SU-DHL-6 (cell line): ENCODE measurements at regions not wholly inside any gene's neighbourhood (a gene's known extent, or its start where the extent isn't known, plus 50 kb on each side); places are given as distances from the start of the nearest gene placed in this dataset.

Experiments
- H2AFZ ChIP-seq: fragments of 200-600 bp; sonication (generic); 2 replicates; pipeline ENCODE4 v1.6.1; 2014; ENCODE audit warnings: low read depth, mild to moderate bottlenecking, moderate library complexity, mixed read lengths, antibody characterized with exemption, low read length; ENCODE audit not compliant: severe bottlenecking
- H3F3A ChIP-seq: fragments of 200-600 bp; shearing (Covaris generic); 2 replicates; pipeline ENCODE4 v1.6.0; 2016; ENCODE audit warnings: antibody characterized with exemption, mild to moderate bottlenecking; ENCODE audit not compliant: insufficient read depth
- H3K27ac ChIP-seq: fragments of 200-600 bp; sonication (generic); 2 replicates; pipeline ENCODE4 v1.5.1; 2016; ENCODE audit warnings: low read depth, mild to moderate bottlenecking, low read length, moderate library complexity, mixed read lengths
- H3K27me3 ChIP-seq: fragments of 200-600 bp; sonication (generic), shearing (Covaris generic); 2 replicates; pipeline ENCODE4 v1.6.0; 2014; ENCODE audit warnings: mild to moderate bottlenecking, low read length
- H3K36me3 ChIP-seq: fragments of 200-600 bp; sonication (generic); 2 replicates; pipeline ENCODE4 v1.6.1; 2014; ENCODE audit warnings: mild to moderate bottlenecking, low read length, mixed read lengths
- H3K4me2 ChIP-seq: fragments of 300-600, 200-600 bp; shearing (Covaris generic), sonication (generic); 2 replicates; pipeline ENCODE4 v1.6.0; 2014; ENCODE audit warnings: low read length, low read depth, mild to moderate bottlenecking; ENCODE audit not compliant: poor library complexity, severe bottlenecking
- H3K4me3 ChIP-seq: fragments of 200-600 bp; sonication (generic); 2 replicates; pipeline ENCODE4 v1.5.1; 2014; ENCODE audit warnings: antibody characterized with exemption, low read length, mild to moderate bottlenecking, mixed read lengths; ENCODE audit not compliant: insufficient read depth, poor library complexity, severe bottlenecking
- H3K79me2 ChIP-seq: fragments of 200-600 bp; sonication (generic); 2 replicates; pipeline ENCODE4 v1.6.1; 2014; ENCODE audit warnings: mild to moderate bottlenecking, low read length, moderate library complexity; ENCODE audit not compliant: insufficient read depth
- H3K9ac ChIP-seq: fragments of 200-600 bp; sonication (generic); 2 replicates; pipeline ENCODE4 v1.7.0; 2014; ENCODE audit warnings: mild to moderate bottlenecking, low read length
- H3K9me2 ChIP-seq: fragments of 200-600 bp; sonication (generic); replicated peaks from 2 replicates; pipeline ENCODE4 v1.6.1; 2014; ENCODE audit warnings: low read length; ENCODE audit not compliant: insufficient read depth
- H3K9me3 ChIP-seq: fragments of 200-600 bp; sonication (generic); 2 replicates; pipeline ENCODE4 v1.6.1; 2014; ENCODE audit warnings: low read length, mixed read lengths; ENCODE audit not compliant: insufficient read depth
- H4K20me1 ChIP-seq: fragments of 200-600 bp; sonication (generic); 2 replicates; pipeline ENCODE4 v1.6.1; 2014; ENCODE audit warnings: low read depth, mild to moderate bottlenecking, antibody characterized with exemption, low read length, moderate library complexity, mixed read lengths
- EZH2phosphoT487 ChIP-seq: fragments of 200-600 bp; sonication (generic), shearing (Covaris generic); conservative IDR thresholded peaks from 2 replicates; pipeline ENCODE4 v1.6.1; 2018; ENCODE audit warnings: mild to moderate bottlenecking, antibody characterized with exemption, low read length, moderate library complexity, mixed read lengths
- TF ChIP-seq, protein P1 (sequence below): fragments of 200-600 bp; sonication (generic); IDR thresholded peaks from one replicate; pipeline ENCODE4 v1.5.1; 2017; ENCODE audit warnings: antibody characterized with exemption, mild to moderate bottlenecking, low read length, moderate library complexity; ENCODE audit not compliant: insufficient read depth, poor library complexity, severe bottlenecking

DNA sequence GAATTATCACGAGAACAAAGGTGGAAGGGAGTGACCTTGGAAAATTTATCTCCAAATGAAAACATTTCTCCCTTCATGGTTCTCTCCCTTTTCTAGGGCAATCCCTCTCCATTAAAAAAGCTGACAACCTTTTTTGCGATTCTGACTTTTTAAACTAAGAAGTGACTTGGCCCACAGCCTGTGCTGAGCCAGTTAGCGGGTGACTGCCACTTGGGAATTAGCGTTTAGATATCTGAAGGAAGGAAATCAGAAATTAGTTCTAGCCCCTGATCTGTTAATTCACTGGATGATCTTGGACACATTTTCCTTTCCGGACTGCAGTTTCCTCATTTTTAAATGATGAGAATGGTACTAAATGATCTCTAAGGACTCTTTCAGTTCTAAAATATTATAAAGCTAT lies 245.0 kb downstream of the FBXO8 start:
- Histone ChIP-seq H3K9ac (no peak overlapping the region), H3K9me2 (no peaks in the 10 kb centered on the region), H3K27me3 (no peaks in the 10 kb centered on the region), H3K36me3 (no peaks in the 10 kb centered on the region), H3F3A (no peaks in the 10 kb centered on the region), H3K27ac (no peak overlapping the region), H2AFZ (no peak overlapping the region), H3K79me2 (no peaks in the 10 kb centered on the region), H3K9me3 (no peaks in the 10 kb centered on the region), H4K20me1 (no peaks in the 10 kb centered on the region), H3K4me2 (no peak overlapping the region), H3K4me3 (no peak overlapping the region)
- TF ChIP-seq EZH2phosphoT487 = no peak
- TF ChIP-seq, protein P1, sequence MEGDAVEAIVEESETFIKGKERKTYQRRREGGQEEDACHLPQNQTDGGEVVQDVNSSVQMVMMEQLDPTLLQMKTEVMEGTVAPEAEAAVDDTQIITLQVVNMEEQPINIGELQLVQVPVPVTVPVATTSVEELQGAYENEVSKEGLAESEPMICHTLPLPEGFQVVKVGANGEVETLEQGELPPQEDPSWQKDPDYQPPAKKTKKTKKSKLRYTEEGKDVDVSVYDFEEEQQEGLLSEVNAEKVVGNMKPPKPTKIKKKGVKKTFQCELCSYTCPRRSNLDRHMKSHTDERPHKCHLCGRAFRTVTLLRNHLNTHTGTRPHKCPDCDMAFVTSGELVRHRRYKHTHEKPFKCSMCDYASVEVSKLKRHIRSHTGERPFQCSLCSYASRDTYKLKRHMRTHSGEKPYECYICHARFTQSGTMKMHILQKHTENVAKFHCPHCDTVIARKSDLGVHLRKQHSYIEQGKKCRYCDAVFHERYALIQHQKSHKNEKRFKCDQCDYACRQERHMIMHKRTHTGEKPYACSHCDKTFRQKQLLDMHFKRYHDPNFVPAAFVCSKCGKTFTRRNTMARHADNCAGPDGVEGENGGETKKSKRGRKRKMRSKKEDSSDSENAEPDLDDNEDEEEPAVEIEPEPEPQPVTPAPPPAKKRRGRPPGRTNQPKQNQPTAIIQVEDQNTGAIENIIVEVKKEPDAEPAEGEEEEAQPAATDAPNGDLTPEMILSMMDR = no peak

DNA sequence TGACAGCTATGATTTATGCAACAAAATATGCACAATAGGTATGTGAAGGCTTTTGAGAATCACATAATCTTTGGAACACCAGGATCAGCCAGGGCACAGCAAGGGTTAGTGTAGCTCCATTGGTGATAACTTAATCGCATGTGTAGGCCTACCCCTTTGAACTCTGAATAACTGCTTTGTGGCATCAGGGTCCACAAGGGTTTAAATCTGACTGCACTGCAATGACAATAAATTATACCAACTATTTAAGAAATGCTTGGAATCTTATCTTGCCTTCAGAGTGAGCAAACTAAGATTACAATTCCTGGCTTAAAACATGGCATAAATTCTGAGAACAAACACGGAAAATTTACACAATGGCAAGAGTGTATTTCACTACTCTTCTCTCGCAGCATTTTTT lies 245.8 kb downstream of the FBXO8 start:
- Histone ChIP-seq H3K9me2 (no peaks in the 10 kb centered on the region), H3K79me2 (no peaks in the 10 kb centered on the region), H3K9me3 (no peaks in the 10 kb centered on the region), H4K20me1 (no peaks in the 10 kb centered on the region), H3K9ac (no peak overlapping the region), H2AFZ (no peak overlapping the region), H3K4me2 (no peak overlapping the region), H3K27me3 (no peaks in the 10 kb centered on the region), H3K27ac (no peak overlapping the region), H3K36me3 (no peaks in the 10 kb centered on the region), H3F3A (no peaks in the 10 kb centered on the region), H3K4me3 (no peak overlapping the region)
- no peak for TF ChIP-seq EZH2phosphoT487
- TF ChIP-seq, protein P1 = no peak

DNA sequence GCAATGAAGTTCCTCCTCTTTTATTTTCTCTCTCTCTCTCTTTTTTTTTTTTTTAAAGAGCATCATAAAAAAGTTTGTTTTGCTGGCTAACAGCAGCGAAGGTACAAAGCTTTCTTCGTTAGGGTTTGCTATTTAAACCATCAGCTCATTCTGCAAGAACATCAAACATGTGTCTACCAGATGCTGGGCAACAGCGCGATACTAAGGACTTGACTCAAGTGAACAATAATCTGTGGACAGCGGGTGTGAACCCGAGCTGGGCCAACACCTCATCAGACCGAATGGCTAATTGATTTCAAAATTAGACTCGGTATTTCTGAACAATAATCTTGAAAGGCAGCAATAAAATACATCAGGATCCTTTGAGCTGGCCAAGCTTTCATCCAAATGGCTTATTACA lies 246.4 kb downstream of the FBXO8 start:
- H3K27me3 ChIP-seq = no peaks in the 10 kb centered on the region
- no peaks in the 10 kb centered on the region for H3K9me3 ChIP-seq
- H3K79me2 ChIP-seq = no peaks in the 10 kb centered on the region
- H3K27ac ChIP-seq = no peak overlapping the region
- no peak overlapping the region for H3K9ac ChIP-seq
- H3K36me3 ChIP-seq = no peaks in the 10 kb centered on the region
- H3K4me2 ChIP-seq = no peak overlapping the region
- TF ChIP-seq EZH2phosphoT487 = no peak
- TF ChIP-seq, protein P1 = no peak
- no peaks in the 10 kb centered on the region for H3K9me2 ChIP-seq
- no peak overlapping the region for H3K4me3 ChIP-seq
- H2AFZ ChIP-seq = no peak overlapping the region
- no peaks in the 10 kb centered on the region for H3F3A ChIP-seq
- H4K20me1 ChIP-seq = no peaks in the 10 kb centered on the region

DNA sequence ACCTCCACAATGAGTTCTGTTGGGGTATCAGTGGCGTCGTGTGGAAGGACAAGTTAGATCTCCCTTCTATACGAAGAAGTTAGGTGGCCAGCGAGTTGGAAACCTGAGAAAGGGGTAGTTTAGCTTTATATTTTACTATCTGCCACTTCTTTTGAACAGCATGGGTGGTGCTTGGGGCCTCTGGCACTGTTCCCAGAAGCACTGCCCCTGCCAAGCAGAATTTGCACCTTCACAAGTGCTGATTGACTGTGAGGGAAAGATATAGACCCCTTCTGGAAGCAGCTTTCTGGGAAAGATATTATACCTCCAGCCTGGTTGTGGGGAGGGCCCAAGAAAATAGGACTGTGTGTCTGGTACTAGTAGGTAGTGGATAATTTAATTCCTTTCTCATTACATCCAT lies 246.9 kb downstream of the FBXO8 start:
- no peak overlapping the region for H3K27ac ChIP-seq
- no peaks in the 10 kb centered on the region for H3K79me2 ChIP-seq
- H3K4me2 ChIP-seq = no peak overlapping the region
- no peaks in the 10 kb centered on the region for H3K27me3 ChIP-seq
- H3K9me3 ChIP-seq = no peaks in the 10 kb centered on the region
- H4K20me1 ChIP-seq = no peaks in the 10 kb centered on the region
- TF ChIP-seq EZH2phosphoT487 = no peak
- TF ChIP-seq, protein P1 = no peak
- no peak overlapping the region for H2AFZ ChIP-seq
- no peaks in the 10 kb centered on the region for H3K9me2 ChIP-seq
- no peaks in the 10 kb centered on the region for H3F3A ChIP-seq
- no peak overlapping the region for H3K4me3 ChIP-seq
- H3K9ac ChIP-seq = no peak overlapping the region
- no peaks in the 10 kb centered on the region for H3K36me3 ChIP-seq
